RPMI7951 (cell line): ENCODE measurements at regions not wholly inside any gene's neighbourhood (a gene's known extent, or its start where the extent isn't known, plus 50 kb on each side); places are given as distances from the start of the nearest gene placed in this dataset.

ENCODE experiments used
- DNase-seq: peaks from one replicate; pipeline ENCODE4 v3.0.0-alpha.2; 2012; ENCODE audit warnings: low read depth

- no peak for DNase-seq
These were observed 384.4 kb downstream of the EIPR1 start for GRCh38 chr2:2993172-2993692.

- no peak for DNase-seq
These were observed 385.0 kb downstream of the EIPR1 start for GRCh38 chr2:2992634-2993033.

GRCh38 chr2:2985020-2985419 lies 392.6 kb downstream of the EIPR1 start:
- DNase-seq, result no peak

GRCh38 chr2:2981000-2981399 lies 396.6 kb downstream of the EIPR1 start:
- DNase-seq, result no peak

GRCh38 chr2:2974982-2975381 lies 402.6 kb downstream of the EIPR1 start:
- DNase-seq, result no peak

GRCh38 chr2:2960441-2961133 lies 417.0 kb downstream of the EIPR1 start:
- no peak for DNase-seq

GRCh38 chr2:2950403-2950952 lies 427.1 kb downstream of the EIPR1 start:
- DNase-seq, result no peak

GRCh38 chr2:2947406-2947805 lies 430.2 kb downstream of the EIPR1 start:
- no peak for DNase-seq

- DNase-seq, result no peak
These were observed 434.7 kb downstream of the EIPR1 start for GRCh38 chr2:2942906-2943305.

GRCh38 chr2:2942225-2942624 lies 435.4 kb downstream of the EIPR1 start:
- DNase-seq, result no peak

GRCh38 chr2:2941205-2941604 lies 436.4 kb downstream of the EIPR1 start:
- DNase-seq, result no peak

GRCh38 chr2:2940702-2941101 lies 436.9 kb downstream of the EIPR1 start:
- DNase-seq, result no peak

- DNase-seq, result no peak
These were observed 437.6 kb downstream of the EIPR1 start for GRCh38 chr2:2940061-2940460.

- DNase-seq, result no peak
These were observed 438.4 kb downstream of the EIPR1 start for GRCh38 chr2:2939078-2939795.

- DNase-seq, result no peak
These were observed 439.1 kb downstream of the EIPR1 start for GRCh38 chr2:2938481-2938880.

GRCh38 chr2:2935445-2936149 lies 442.0 kb downstream of the EIPR1 start:
- DNase-seq, result no peak

- no peak for DNase-seq
These were observed 444.2 kb downstream of the EIPR1 start for GRCh38 chr2:2933426-2933825.

GRCh38 chr2:2932692-2933305 lies 444.8 kb downstream of the EIPR1 start:
- DNase-seq, result no peak

GRCh38 chr2:2932189-2932588 lies 445.4 kb downstream of the EIPR1 start:
- DNase-seq, result no peak

GRCh38 chr2:2931318-2932075 lies 446.1 kb downstream of the EIPR1 start:
- DNase-seq, result no peak

- DNase-seq, result no peak
These were observed 446.8 kb downstream of the EIPR1 start for GRCh38 chr2:2930841-2931240.
